ENCODE measurements at regions not wholly inside any gene's neighbourhood (a gene's known extent, or its start where the extent isn't known, plus 50 kb on each side); places are given as distances from the start of the nearest gene placed in this dataset.

DNA sequence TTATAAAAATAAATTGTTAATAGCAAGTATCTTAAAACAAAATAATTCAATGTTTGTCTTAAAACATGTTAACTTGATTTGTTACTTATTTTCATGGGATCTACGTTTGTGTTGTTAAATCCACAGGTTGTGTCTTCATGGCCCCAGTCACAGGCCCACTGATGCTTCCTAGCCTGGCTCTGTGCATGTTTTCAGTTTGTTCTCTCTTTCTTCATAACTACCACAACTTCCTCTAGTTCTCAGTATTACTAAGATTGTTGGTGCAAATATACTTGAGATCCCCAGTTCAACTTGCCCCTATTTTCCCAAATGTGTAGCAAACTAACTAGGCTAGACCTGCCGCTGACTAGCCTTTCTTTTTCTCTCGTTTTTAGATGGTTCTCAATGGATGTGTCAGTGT is 250.5 kb downstream of the NRIP1 start:
- TF ChIP-seq, protein P1, sequence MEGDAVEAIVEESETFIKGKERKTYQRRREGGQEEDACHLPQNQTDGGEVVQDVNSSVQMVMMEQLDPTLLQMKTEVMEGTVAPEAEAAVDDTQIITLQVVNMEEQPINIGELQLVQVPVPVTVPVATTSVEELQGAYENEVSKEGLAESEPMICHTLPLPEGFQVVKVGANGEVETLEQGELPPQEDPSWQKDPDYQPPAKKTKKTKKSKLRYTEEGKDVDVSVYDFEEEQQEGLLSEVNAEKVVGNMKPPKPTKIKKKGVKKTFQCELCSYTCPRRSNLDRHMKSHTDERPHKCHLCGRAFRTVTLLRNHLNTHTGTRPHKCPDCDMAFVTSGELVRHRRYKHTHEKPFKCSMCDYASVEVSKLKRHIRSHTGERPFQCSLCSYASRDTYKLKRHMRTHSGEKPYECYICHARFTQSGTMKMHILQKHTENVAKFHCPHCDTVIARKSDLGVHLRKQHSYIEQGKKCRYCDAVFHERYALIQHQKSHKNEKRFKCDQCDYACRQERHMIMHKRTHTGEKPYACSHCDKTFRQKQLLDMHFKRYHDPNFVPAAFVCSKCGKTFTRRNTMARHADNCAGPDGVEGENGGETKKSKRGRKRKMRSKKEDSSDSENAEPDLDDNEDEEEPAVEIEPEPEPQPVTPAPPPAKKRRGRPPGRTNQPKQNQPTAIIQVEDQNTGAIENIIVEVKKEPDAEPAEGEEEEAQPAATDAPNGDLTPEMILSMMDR (conservative IDR thresholded peaks at IDR 0.05) = no peak
- no peak for TF ChIP-seq EZH2 (IDR thresholded peaks at IDR 0.05; ENCODE audit: low read depth)
